Lower lobe of right lung (tissue), 2 donors: ENCODE measurements at regions not wholly inside any gene's neighbourhood (a gene's known extent, or its start where the extent isn't known, plus 50 kb on each side); places are given as distances from the start of the nearest gene placed in this dataset.

ENCODE experiments used
- ATAC-seq, 2 donors: fragments of 200-7000 bp; cut with Tn5 transposase; one replicate each; pipeline ENCODE4 v1.9.1; 2020 to 2022; ENCODE audit warnings: mild to moderate bottlenecking in 2 of 2, moderate library complexity in 2 of 2
- DNase-seq: peaks from one replicate; pipeline ENCODE4 v3.0.0-alpha.2; 2020
- H3K27ac ChIP-seq: fragments of 200-600 bp; one replicate; pipeline ENCODE4 v1.8.0; 2022
- H3K27me3 ChIP-seq: fragments of 200-600 bp; one replicate; pipeline ENCODE4 v1.8.0; 2022; ENCODE audit warnings: low read depth
- H3K36me3 ChIP-seq: fragments of 200-600 bp; one replicate; pipeline ENCODE4 v1.8.0; 2022; ENCODE audit warnings: mild to moderate bottlenecking
- H3K4me1 ChIP-seq: fragments of 200-600 bp; one replicate; pipeline ENCODE4 v1.8.0; 2022
- H3K4me3 ChIP-seq: fragments of 200-600 bp; one replicate; pipeline ENCODE4 v1.8.0; 2022; ENCODE audit warnings: mild to moderate bottlenecking
- H3K9me3 ChIP-seq: fragments of 200-600 bp; one replicate; pipeline ENCODE4 v1.8.0; 2022
- intact Hi-C: fragments of 100-400 bp; cut with DNase I; formaldehyde crosslinking; loops from one replicate; pipeline ENCODE4 v1.11.0; 2022
- TF ChIP-seq, protein P1 (sequence below): fragments of 200-600 bp; IDR thresholded peaks from one replicate; pipeline ENCODE4 v1.8.0; 2022; ENCODE audit warnings: antibody characterized with exemption, mild to moderate bottlenecking
- donor health status: DM: no; HTN: yes; CAD: no; lungs with severe emphysema.

DNA sequence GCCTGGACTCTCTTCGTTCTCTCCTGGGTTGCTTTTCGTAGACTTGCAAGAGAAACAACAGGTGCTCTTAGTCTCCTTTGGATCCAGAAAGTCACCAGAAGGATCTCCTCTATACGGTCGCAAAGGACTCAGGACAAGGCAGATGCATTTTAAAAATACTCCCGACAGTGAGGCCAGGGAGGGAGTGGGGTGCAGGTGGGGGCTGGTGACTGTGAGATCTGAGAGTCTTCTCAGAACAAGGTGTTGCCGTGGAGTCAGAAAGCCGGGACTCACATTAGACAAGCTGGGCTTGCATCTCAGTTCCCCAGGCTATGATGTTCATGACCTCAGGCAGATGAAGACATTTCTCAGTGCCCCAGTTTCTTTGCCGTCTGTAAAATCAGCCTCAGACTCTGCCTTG lies 507.2 kb downstream of the TCERG1L start:
- TF ChIP-seq, protein P1, sequence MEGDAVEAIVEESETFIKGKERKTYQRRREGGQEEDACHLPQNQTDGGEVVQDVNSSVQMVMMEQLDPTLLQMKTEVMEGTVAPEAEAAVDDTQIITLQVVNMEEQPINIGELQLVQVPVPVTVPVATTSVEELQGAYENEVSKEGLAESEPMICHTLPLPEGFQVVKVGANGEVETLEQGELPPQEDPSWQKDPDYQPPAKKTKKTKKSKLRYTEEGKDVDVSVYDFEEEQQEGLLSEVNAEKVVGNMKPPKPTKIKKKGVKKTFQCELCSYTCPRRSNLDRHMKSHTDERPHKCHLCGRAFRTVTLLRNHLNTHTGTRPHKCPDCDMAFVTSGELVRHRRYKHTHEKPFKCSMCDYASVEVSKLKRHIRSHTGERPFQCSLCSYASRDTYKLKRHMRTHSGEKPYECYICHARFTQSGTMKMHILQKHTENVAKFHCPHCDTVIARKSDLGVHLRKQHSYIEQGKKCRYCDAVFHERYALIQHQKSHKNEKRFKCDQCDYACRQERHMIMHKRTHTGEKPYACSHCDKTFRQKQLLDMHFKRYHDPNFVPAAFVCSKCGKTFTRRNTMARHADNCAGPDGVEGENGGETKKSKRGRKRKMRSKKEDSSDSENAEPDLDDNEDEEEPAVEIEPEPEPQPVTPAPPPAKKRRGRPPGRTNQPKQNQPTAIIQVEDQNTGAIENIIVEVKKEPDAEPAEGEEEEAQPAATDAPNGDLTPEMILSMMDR = no peak
- no peak for DNase-seq
- Histone ChIP-seq H3K36me3 (no peaks in the 10 kb centered on the region), H3K4me3 (no peak overlapping the region), H3K9me3 (no peaks in the 10 kb centered on the region), H3K27me3 (no peaks in the 10 kb centered on the region), H3K27ac (no peak overlapping the region), H3K4me1 (no peaks in the 10 kb centered on the region)
- no peak for ATAC-seq
- intact Hi-C loops = no loop called here

DNA sequence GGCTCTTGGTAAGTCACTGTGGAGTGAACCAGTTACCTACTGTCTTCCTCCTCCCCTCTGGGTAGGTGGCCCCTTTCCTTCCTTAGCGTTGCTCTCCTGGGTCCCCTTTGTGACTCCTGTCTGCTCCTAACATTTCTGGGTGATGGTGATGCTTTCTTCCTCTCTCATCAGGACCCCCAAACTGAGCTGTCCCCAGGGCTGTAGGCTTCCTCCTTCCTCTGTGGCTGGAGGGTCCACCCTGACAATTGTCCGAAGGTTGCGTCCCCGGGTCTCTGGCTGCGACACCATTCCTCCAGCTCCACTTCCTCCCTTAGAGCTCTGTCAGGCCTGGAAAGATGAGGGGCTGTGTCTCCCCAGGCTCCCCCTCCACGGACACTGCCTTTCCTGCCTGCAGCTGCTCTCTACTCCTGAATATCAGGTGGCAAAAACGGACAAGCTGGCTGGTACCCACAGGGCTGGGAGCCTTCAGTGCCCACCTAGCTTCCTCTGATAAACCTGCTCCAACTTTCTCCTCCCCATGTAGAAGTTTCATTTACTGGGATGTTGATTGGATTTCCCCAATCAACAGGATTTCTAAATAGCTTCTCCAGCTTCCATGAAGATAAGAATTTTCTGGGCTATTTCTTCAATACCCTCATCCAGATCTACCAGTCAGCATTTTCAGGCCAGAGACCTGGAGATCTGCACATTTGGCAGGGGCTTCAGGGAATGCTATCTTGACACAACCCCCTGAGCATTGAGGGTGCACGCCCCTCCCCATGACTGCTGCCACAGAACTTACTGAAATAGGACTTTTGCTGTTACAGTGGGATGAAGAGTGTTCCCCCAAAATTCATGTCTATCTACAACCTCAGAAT lies 506.5 kb downstream of the TCERG1L start:
- TF ChIP-seq, protein P1 = no peak
- no peak overlapping the region for H3K27ac ChIP-seq
- DNase-seq (no peak), ATAC-seq (no peak)
- intact Hi-C loops = no loop called here
- no peaks in the 10 kb centered on the region for H3K27me3 ChIP-seq
- H3K4me1 ChIP-seq = no peaks in the 10 kb centered on the region
- no peaks in the 10 kb centered on the region for H3K36me3 ChIP-seq
- H3K9me3 ChIP-seq = no peaks in the 10 kb centered on the region
- H3K4me3 ChIP-seq = no peak overlapping the region

DNA sequence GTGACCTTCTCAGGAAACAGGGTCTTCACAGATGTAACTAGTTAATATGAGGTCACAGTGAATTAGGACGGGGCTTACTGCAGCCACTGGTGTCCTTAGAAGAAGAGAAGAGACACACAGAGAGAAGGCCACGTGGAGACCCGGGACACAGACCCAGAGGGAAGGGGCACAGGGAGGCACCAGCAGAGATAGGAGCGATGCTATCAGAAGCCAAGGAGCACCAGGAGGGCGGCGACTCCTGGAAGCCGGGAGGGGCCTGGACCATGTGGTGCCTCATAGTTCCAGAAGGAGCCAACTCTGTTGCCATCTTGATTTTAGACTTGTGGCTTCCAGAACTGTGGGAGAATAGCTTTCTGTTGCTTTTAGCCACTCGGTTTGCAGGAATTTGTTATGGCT lies 505.9 kb downstream of the TCERG1L start:
- TF ChIP-seq, protein P1 = no peak
- no peak overlapping the region for H3K4me3 ChIP-seq
- no peak for ATAC-seq

DNA sequence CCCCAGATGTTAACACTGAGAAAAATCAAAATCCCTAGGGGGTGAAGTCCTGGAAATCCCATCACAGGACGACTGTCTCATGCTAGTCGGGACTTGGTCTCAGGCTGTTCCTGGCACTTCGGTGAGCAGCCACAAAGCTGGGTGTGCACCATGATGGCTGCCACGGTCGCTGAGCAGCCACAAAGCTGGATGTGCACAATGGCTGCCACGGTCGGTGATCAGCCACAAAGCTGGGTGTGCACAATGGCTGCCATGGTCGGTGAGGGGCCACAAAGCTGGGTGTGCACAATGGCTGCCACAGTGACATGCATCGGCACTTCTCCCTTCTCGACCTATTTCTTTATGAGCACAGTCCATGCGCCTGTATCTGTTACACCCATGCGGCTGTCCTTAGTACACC lies 505.1 kb downstream of the TCERG1L start:
- TF ChIP-seq, protein P1 = no peak
- ATAC-seq (no peak), DNase-seq (no peak)
- H3K36me3 ChIP-seq = no peaks in the 10 kb centered on the region
- H3K4me3 ChIP-seq = no peak overlapping the region
- H3K4me1 ChIP-seq = no peaks in the 10 kb centered on the region
- H3K27me3 ChIP-seq = no peaks in the 10 kb centered on the region
- intact Hi-C loops = no loop called here
- H3K27ac ChIP-seq = no peak overlapping the region
- no peaks in the 10 kb centered on the region for H3K9me3 ChIP-seq

More for the DNA sequence above, 505.9 kb downstream of the TCERG1L start:
- no peak for DNase-seq
- no peaks in the 10 kb centered on the region for H3K36me3 ChIP-seq
- H3K9me3 ChIP-seq = no peaks in the 10 kb centered on the region
- no peak overlapping the region for H3K27ac ChIP-seq
- H3K27me3 ChIP-seq = no peaks in the 10 kb centered on the region
- H3K4me1 ChIP-seq = no peaks in the 10 kb centered on the region
- intact Hi-C loops = no loop called here

DNA sequence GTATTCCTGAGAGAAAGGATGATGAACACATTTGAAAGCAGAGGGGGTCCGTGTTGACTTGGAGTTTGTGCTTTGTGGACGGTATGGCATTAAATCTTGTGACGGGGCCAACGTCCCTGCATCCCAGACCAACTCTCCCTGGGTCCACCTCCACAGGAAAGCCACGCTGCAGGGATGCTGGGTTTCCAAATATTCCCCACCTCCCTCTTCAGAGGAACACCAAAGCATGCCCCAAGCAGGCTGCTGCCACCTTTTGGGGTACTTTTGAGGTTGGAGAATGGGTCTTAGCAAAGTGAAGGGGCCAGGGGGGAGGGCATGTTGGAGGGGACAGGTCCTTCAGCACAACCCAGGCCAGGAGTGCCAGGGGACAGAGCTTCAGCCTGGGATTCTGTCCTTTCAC lies 504.4 kb downstream of the TCERG1L start:
- Histone ChIP-seq H3K9me3 (no peaks in the 10 kb centered on the region), H3K4me3 (no peak overlapping the region), H3K4me1 (no peaks in the 10 kb centered on the region), H3K27me3 (no peaks in the 10 kb centered on the region), H3K36me3 (no peaks in the 10 kb centered on the region), H3K27ac (no peak overlapping the region)
- no peak for DNase-seq
- intact Hi-C loops = no loop called here
- TF ChIP-seq, protein P1 = no peak
- ATAC-seq = no peak
